Daoy (cell line): ENCODE measurements at regions not wholly inside any gene's neighbourhood (a gene's known extent, or its start where the extent isn't known, plus 50 kb on each side); places are given as distances from the start of the nearest gene placed in this dataset.
A peak's percentile ranks its signal among the peaks of the same experiment; 100 is the strongest.

Experiments used
- DNase-seq: peaks from one replicate; pipeline ENCODE4 v3.0.0-alpha.2; 2015; ENCODE audit warnings: low read depth

GRCh38 chr10:44301781-44302355, 83.0 kb downstream of the CXCL12 start:
- no peak for DNase-seq

- peak; percentile 97 for DNase-seq
Observed at GRCh38 chr10:44300666-44301649, 83.9 kb downstream of the CXCL12 start.

DNA sequence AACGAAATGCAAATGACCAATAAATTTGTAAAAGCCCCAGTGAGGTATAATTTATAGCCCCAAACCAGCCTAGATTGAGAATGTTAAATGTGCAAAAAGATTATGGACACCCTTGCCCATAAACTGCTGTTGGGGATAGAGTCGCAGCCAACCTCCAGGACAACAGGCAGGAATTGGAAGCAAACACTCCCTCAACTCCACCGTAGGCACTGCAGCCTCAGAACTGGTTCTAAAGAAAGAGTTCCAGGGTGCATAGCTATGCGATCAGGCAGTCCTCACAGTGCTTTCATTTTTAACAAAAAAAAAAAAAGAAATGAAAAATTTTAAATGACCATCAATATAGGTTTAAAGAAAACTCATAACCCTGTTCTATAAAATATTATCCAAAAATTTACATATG, 86.2 kb downstream of the CXCL12 start:
- no peak for DNase-seq

GRCh38 chr10:44297963-44298362, 86.9 kb downstream of the CXCL12 start:
- DNase-seq = no peak

- DNase-seq = no peak
Observed at GRCh38 chr10:44295644-44296241, 89.2 kb downstream of the CXCL12 start.

DNA sequence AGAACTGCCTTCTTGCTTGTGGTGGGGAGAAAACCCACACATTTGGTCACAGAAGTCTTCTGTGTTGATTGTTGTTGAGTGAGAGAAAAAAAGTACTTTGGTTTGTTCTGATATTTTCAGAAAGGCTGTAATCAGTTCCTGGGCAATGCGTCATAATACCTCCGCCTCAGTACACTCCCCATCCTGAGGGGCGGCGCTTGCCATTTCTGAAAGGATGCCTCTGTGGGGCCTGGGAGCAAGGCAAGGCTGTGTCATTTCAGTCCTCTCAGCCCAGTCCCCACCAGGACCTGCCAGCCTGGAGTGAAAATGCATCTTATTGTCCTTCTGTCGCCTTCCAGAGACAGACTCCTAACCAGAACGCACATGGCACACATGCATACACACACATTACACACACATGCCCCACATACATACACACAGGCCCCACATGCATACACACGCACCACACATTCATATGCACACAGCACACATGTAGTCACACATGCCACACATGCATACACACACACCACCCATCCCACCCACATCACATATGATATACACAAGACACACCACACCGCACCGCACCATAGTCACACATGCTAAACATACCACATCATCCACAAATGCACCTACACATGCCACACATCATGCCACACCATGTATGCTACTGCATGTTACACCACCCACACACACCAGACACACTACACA, 90.0 kb downstream of the CXCL12 start:
- no peak for DNase-seq

DNA sequence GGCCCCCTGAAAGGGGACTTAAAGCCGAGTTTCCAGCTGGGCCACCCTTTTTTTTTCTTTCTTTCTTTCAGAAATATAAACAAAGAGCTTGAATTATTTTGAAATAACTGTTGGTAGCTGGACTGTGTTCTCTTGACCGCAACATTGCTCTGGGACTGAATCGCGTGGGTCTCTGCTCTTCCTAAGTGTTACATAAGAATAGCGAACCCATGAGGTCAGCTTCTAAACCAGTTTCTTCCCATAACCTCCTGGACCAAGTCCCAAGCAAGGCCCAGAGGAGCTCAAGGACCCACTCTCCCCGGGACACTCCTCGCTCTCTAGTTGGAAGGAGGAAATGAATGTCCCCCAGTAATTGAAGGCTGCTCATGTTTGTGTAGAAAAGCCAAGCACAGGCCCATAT, 91.1 kb downstream of the CXCL12 start:
- DNase-seq = no peak

DNA sequence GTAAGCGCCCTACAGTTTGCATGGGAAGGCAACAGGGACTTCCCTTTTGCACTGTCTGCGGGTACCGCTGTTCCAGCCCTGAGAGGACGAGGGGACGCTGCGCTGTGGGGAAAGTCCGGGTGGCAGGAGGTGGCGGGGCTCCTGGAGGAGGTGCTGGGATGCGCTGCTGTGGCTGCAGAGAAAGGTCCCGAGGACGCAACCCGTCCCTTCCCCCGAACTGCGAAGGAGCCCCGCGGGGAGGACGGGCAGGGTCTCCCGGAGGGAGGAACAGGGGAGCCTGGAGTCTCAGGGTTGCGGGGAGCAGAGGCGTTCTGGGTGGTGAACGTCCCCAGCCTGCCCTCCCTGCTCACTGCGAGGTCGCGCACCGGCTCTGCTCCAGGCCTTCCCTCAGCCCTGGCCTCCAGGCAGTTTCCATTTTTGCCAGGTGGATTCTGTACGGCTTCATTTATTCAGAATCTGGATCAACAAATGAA, 91.6 kb downstream of the CXCL12 start:
- DNase-seq = no peak

- DNase-seq = no peak
Observed at GRCh38 chr10:44292390-44293002, 92.4 kb downstream of the CXCL12 start.

GRCh38 chr10:44291091-44291490, 93.8 kb downstream of the CXCL12 start:
- DNase-seq = no peak

GRCh38 chr10:44289125-44289524, 95.8 kb downstream of the CXCL12 start:
- no peak for DNase-seq

GRCh38 chr10:44287408-44287807, 97.5 kb downstream of the CXCL12 start:
- no peak for DNase-seq

GRCh38 chr10:44284198-44285084, 100.5 kb downstream of the CXCL12 start:
- no peak for DNase-seq

GRCh38 chr10:44282626-44283300, 102.1 kb downstream of the CXCL12 start:
- DNase-seq = no peak

- no peak for DNase-seq
Observed at GRCh38 chr10:44281662-44282061, 103.2 kb downstream of the CXCL12 start.

GRCh38 chr10:44281089-44281613, 103.7 kb downstream of the CXCL12 start:
- DNase-seq = no peak

GRCh38 chr10:44280226-44281014, 104.5 kb downstream of the CXCL12 start:
- DNase-seq = no peak

DNA sequence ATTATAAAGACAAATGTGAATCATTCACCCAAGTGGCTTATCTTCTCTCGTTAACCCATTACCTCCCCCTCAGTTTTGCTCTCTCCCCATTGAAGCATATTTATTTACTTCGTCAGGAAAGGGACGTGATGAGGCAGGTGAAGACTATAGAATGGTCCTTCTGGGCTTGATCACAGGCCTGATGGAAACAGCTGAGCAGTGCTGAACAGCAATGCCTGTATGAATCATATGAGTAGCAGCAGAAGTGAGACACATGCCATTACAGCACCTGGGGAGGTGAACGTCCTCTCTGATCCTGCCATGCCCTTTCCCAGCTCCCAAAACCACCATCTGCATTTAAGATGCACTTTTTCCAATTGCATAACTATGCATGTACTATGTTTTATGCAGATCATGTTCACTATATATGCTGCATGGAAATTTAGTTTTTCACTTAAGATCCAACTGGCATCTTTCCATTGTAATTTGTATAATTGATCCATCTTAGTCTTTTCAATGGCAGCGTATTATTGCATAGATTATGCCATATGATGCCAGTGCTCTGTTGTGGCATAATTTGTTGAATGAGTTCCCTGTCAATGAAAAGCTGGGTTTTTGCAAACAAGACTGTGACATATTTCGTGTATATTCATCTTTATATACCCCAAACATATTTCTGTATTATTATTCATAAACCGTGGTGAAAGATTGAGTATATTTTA, 105.3 kb downstream of the CXCL12 start:
- no peak for DNase-seq
